Astrocyte of the cerebellum (primary cell): ENCODE measurements at regions not wholly inside any gene's neighbourhood (a gene's known extent, or its start where the extent isn't known, plus 50 kb on each side); places are given as distances from the start of the nearest gene placed in this dataset.
"Not testable (repeated sequence)": the region's sequence is repeated elsewhere in the genome, so short reads cannot be mapped to it uniquely, and the experiment has no call there.

Source experiments
- DNase-seq: peaks from one replicate; pipeline ENCODE4 v3.0.0-alpha.2; 2011; ENCODE audit warnings: low read depth
- H3K4me3 ChIP-seq: 2 replicates; pipeline ENCODE4 v1.5.1; 2011; ENCODE audit warnings: mild to moderate bottlenecking, low read depth, low read length, moderate library complexity
- CTCF ChIP-seq: IDR thresholded peaks from 2 replicates; pipeline ENCODE4 v1.5.1; 2012; ENCODE audit warnings: low read length, low read depth, moderate library complexity, mild to moderate bottlenecking; ENCODE audit errors: missing control alignments
- in situ Hi-C: cut with HindIII; loops from 2 replicates; pipeline ENCODE4 v1.10.0; 2017; ENCODE audit warnings: low sequenced_read_pairs

- no peak overlapping the region for H3K4me3 ChIP-seq
- TF ChIP-seq CTCF = no peak
- in situ Hi-C loops = no loop called here
- DNase-seq = no peak
These were observed 74.8 kb upstream of the ST3GAL6 start for GRCh38 chr3:98688363-98688762.

DNA sequence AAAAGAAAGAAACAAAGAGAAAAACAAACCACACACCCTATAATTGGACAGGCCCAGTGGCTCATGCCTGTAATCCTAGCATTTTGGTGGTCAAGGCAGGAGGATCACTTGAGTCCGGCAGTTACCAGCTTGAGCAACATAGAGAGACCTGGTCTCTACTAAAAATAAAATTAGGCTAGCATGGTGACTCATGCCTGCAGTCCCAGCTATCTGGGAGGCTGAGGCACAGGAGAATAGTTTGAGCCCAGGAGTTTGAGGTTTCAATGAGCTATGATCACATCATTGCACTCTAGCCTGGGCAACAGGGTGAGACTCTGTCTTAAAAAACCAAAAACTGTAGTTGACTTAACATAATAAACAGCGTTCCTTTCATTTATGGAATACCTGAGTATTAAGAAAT is 72.3 kb upstream of the ST3GAL6 start:
- no peak for DNase-seq
- H3K4me3 ChIP-seq = no peak overlapping the region
- no peak for TF ChIP-seq CTCF
- in situ Hi-C loops = no loop called here

DNA sequence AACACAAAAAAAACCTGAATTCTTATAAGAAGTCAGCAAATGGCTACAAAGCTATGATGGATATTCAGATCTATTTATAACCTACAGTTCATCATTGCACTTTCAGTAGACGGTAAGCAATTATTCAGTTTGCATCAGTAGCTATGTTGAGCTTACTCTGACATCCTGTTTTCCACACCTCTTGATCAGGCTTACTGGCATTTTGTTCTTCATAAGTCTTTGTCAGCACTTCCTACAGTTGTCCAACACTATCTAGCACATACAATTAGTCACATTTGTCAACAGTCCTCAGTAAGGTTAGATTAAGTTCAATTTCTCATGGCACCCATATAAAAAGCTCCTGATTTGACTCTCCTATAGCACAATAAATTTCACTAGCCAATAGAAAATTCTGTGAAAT is 71.2 kb upstream of the ST3GAL6 start:
- no peak for DNase-seq
- in situ Hi-C loops = no loop called here
- TF ChIP-seq CTCF = no peak
- no peak overlapping the region for H3K4me3 ChIP-seq

GRCh38 chr3:98692787-98693473 is 70.2 kb upstream of the ST3GAL6 start:
- no peak for TF ChIP-seq CTCF
- no peak for DNase-seq
- no peak overlapping the region for H3K4me3 ChIP-seq
- in situ Hi-C loops = no loop called here

DNA sequence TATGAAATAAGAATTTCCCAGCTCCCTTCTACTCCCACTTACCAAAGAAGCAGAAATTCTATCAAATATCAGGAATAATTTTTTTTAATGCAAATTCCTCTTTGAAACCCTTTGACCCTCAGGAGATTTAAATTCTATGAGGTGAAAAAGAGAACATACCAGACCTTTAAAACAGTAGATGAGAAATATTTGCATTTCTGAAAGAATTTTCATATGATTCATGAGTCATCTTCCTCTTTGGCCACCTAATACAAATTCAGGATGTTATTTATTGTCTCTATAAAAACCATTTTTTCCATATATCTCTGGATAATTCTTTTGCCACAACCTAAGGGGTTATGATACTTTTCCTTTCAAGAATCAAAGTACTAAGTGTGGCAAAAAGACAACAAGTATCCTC is 67.3 kb upstream of the ST3GAL6 start:
- in situ Hi-C loops = no loop called here
- TF ChIP-seq CTCF = no peak
- H3K4me3 ChIP-seq = no peak overlapping the region
- DNase-seq = no peak

- H3K4me3 ChIP-seq, in situ Hi-C loops, DNase-seq: not testable (repeated sequence)
These were observed 66.8 kb upstream of the ST3GAL6 start for GRCh38 chr3:98696296-98696695.

DNA sequence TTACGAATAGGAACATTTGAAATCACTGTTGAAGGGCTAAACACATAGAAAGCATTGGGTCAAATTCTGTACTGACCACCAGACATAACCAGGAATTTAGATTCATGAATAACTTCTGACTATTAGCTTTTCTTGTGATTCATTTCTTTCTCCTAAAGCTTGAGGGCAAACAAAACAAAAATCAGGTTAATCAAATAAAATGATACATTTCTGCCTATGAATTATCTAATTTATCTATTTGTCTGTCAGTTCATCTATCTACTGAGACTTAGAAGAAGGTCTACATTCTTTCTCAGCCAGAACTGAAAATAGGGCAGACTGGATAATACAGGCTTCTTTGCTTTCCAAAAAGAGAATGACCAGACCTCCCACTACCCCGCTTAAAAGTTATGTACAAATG is 65.9 kb upstream of the ST3GAL6 start:
- no peak for DNase-seq
- TF ChIP-seq CTCF = no peak
- in situ Hi-C loops = no loop called here
- H3K4me3 ChIP-seq = no peak overlapping the region
